GM21515 (cell line): ENCODE measurements at regions not wholly inside any gene's neighbourhood (a gene's known extent, or its start where the extent isn't known, plus 50 kb on each side); places are given as distances from the start of the nearest gene placed in this dataset.
"Not testable (repeated sequence)": the region's sequence is repeated elsewhere in the genome, so short reads cannot be mapped to it uniquely, and the experiment has no call there.

ENCODE experiments used
- ATAC-seq: cut with Tn5 transposase; IDR thresholded peaks from one replicate; pipeline ENCODE4 v1.9.1; 2021; ENCODE audit not compliant: unreplicated experiment

GRCh38 chr21:15564907-15565306, 164.9 kb upstream of the USP25 start:
- no peak for ATAC-seq

- no peak for ATAC-seq
These were observed 163.1 kb upstream of the USP25 start for GRCh38 chr21:15566703-15567102.

- no peak for ATAC-seq
These were observed 162.6 kb upstream of the USP25 start for GRCh38 chr21:15567191-15567590.

GRCh38 chr21:15568516-15568915, 161.3 kb upstream of the USP25 start:
- ATAC-seq: no peak

GRCh38 chr21:15586752-15587427, 142.9 kb upstream of the USP25 start:
- ATAC-seq: no peak

- no peak for ATAC-seq
These were observed 137.4 kb upstream of the USP25 start for GRCh38 chr21:15592271-15592860.

- ATAC-seq: no peak
These were observed 136.8 kb upstream of the USP25 start for GRCh38 chr21:15592957-15593356.

- no peak for ATAC-seq
These were observed 128.4 kb upstream of the USP25 start for GRCh38 chr21:15601390-15601789.

- ATAC-seq: no peak
These were observed 125.4 kb upstream of the USP25 start for GRCh38 chr21:15604413-15604812.

- ATAC-seq: no peak
These were observed 115.0 kb upstream of the USP25 start for GRCh38 chr21:15614766-15615165.

GRCh38 chr21:15616864-15617574, 112.8 kb upstream of the USP25 start:
- ATAC-seq: no peak

- no peak for ATAC-seq
These were observed 111.8 kb upstream of the USP25 start for GRCh38 chr21:15617964-15618363.

GRCh38 chr21:15620892-15621291, 108.9 kb upstream of the USP25 start:
- ATAC-seq: no peak

- ATAC-seq: no peak
These were observed 105.1 kb upstream of the USP25 start for GRCh38 chr21:15624646-15625045.

GRCh38 chr21:15625363-15625762, 104.4 kb upstream of the USP25 start:
- no peak for ATAC-seq

- no peak for ATAC-seq
These were observed 103.8 kb upstream of the USP25 start for GRCh38 chr21:15626031-15626430.

GRCh38 chr21:15627011-15627410, 102.8 kb upstream of the USP25 start:
- ATAC-seq: no peak

- no peak for ATAC-seq
These were observed 102.0 kb upstream of the USP25 start for GRCh38 chr21:15627823-15628222.

- no peak for ATAC-seq
These were observed 98.4 kb upstream of the USP25 start for GRCh38 chr21:15631342-15631741.

- ATAC-seq: not testable (repeated sequence)
These were observed 95.2 kb upstream of the USP25 start for GRCh38 chr21:15634541-15634940.

GRCh38 chr21:15638856-15639549, 90.8 kb upstream of the USP25 start:
- ATAC-seq: no peak

- ATAC-seq: not testable (repeated sequence)
These were observed 89.7 kb upstream of the USP25 start for GRCh38 chr21:15640113-15640512.
